ENCODE measurements at regions not wholly inside any gene's neighbourhood (a gene's known extent, or its start where the extent isn't known, plus 50 kb on each side); places are given as distances from the start of the nearest gene placed in this dataset.

DNA sequence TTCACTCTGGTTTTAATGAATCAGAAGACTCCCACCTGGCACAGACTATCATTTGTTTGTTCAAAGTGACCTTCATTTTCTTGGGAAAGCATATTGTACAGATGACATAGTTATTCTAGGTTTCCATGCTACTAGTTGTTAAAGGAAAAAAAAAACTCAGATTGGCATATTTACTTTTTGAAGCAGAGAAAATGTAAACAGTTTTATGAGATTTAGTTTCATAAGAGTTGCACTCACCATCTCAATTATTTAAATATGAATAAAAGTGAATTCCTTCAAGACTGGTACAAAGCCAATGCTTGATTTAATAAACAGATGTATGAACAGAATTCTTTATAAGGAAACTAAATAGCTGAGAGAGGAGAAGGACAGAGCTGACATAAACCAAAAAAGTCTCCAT lies 280.3 kb upstream of the UGT8 start:
- TF ChIP-seq CTCF (IDR thresholded peaks at IDR 0.05) (no peak), POLR2A (IDR thresholded peaks at IDR 0.05) (no peak)
